Adrenal gland (tissue), 5 donors: ENCODE measurements at regions not wholly inside any gene's neighbourhood (a gene's known extent, or its start where the extent isn't known, plus 50 kb on each side); places are given as distances from the start of the nearest gene placed in this dataset.

Source experiments
- POLR2A ChIP-seq, 2 donors: fragments of 450-650 bp; IDR thresholded peaks; one replicate each; pipeline ENCODE4 v1.6.1; 2017; ENCODE audit warnings: antibody characterized with exemption in 2 of 2, mild to moderate bottlenecking in 2 of 2, moderate library complexity in 1 of 2
- TF ChIP-seq, protein P1 (sequence below), 6 experiments: fragments of 450-650 bp in 4 of 6; fragments of 200-600 bp in 2 of 6; sonication (generic) in 1 of 6; IDR thresholded peaks; 1 replicate in 5 of 6; 2 replicates in 1 of 6; pipeline versions ENCODE4 v1.5.1 to v1.8.0; 2016 to 2021; ENCODE audit warnings: antibody characterized with exemption in 6 of 6, mild to moderate bottlenecking in 2 of 6, moderate library complexity in 1 of 6
- donor health status: DM: no; HTN: no; CAD: no.

DNA sequence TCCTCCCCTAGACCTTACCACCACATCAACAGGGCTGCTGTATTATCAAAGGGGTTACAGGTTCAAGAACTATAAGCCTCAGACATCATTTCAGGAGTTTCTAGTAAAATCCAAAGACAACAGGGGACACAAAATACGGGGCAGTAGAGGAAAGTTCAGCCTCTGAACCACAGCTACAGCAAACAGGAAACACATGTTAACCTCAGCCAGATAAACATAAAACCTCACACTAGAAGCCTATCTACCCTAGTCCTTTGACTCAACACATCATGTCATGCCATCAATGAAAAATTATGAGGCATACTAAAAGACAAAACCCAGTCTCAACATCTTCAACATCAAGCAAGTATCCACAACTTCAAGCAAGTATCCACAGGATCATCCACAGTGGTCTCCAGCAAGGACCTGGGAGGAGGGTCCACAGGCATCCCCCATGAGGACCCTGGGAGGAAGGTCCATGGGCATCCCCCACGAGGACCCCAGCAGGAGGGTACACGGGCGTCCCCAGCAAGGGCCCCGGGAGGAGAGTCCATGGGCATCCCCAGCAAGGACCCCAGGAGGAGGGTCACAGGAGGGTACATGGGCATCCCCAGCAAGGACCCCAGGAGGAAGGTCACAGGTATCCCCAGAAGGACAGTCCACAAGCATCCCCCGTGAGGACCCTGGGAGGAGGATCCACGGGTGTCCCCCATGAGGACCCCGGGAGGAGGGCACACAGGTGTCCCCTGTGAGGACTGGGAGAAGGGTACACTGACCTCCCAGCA lies 440.0 kb downstream of the MATN1 start:
- TF ChIP-seq, protein P1, sequence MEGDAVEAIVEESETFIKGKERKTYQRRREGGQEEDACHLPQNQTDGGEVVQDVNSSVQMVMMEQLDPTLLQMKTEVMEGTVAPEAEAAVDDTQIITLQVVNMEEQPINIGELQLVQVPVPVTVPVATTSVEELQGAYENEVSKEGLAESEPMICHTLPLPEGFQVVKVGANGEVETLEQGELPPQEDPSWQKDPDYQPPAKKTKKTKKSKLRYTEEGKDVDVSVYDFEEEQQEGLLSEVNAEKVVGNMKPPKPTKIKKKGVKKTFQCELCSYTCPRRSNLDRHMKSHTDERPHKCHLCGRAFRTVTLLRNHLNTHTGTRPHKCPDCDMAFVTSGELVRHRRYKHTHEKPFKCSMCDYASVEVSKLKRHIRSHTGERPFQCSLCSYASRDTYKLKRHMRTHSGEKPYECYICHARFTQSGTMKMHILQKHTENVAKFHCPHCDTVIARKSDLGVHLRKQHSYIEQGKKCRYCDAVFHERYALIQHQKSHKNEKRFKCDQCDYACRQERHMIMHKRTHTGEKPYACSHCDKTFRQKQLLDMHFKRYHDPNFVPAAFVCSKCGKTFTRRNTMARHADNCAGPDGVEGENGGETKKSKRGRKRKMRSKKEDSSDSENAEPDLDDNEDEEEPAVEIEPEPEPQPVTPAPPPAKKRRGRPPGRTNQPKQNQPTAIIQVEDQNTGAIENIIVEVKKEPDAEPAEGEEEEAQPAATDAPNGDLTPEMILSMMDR (IDR thresholded peaks at IDR 0.05), result no peak
- TF ChIP-seq POLR2A (IDR thresholded peaks at IDR 0.05), result no peak
